Activated CD8-positive, alpha-beta memory T cell treated with anti-CD3 and anti-CD28 coated beads, Interleukin-2, amount 10 ng/mL, durations not matched to agents 7 days and 5 days (primary cell): ENCODE measurements at regions not wholly inside any gene's neighbourhood (a gene's known extent, or its start where the extent isn't known, plus 50 kb on each side); places are given as distances from the start of the nearest gene placed in this dataset.

Source experiments
- ATAC-seq: fragments of 150-1000 bp; cut with Tn5 transposase; one replicate; pipeline ENCODE4 v1.10.0; 2021; ENCODE audit warnings: moderate library complexity
- CTCF ChIA-PET: fragments of 350-600 bp; sonication (Branson Sonifier 250); formaldehyde crosslinking; loops from one replicate; lab custom pipeline; 2021; ENCODE audit warnings: antibody characterized with exemption; lab: Charles Lee
- DNase-seq: peaks from one replicate; pipeline ENCODE4 v3.0.0-alpha.2; 2020
- H3K27ac Mint-ChIP-seq: one replicate; pipeline ENCODE4 v1.8.0; 2021; ENCODE audit warnings: mild to moderate bottlenecking, mixed read lengths
- H3K27me3 Mint-ChIP-seq: one replicate; pipeline ENCODE4 v1.8.0; 2021; ENCODE audit warnings: mixed read lengths
- H3K36me3 Mint-ChIP-seq: one replicate; pipeline ENCODE4 v1.8.0; 2021; ENCODE audit warnings: mild to moderate bottlenecking, mixed read lengths
- H3K4me1 Mint-ChIP-seq: one replicate; pipeline ENCODE4 v1.8.0; 2021; ENCODE audit warnings: mixed read lengths
- H3K4me3 Mint-ChIP-seq: one replicate; pipeline ENCODE4 v1.8.0; 2021; ENCODE audit warnings: mild to moderate bottlenecking, moderate library complexity, mixed read lengths
- H3K9me3 Mint-ChIP-seq: one replicate; pipeline ENCODE4 v1.8.0; 2022; ENCODE audit warnings: low read depth, mixed read lengths

- peaks cover 3% of the 10 kb centered on the region for H3K9me3 Mint-ChIP-seq
- no peak overlapping the region for H3K27ac Mint-ChIP-seq
- no peak for ATAC-seq
- H3K36me3 Mint-ChIP-seq, result no peaks in the 10 kb centered on the region
- H3K4me1 Mint-ChIP-seq, result no peaks in the 10 kb centered on the region
- DNase-seq, result no peak
- CTCF ChIA-PET, result no interaction called here
- no peaks in the 10 kb centered on the region for H3K27me3 Mint-ChIP-seq
- H3K4me3 Mint-ChIP-seq, result no peak overlapping the region
These were observed 370.4 kb upstream of the NBEA start for GRCh38 chr13:34571716-34572115.

- Mint-ChIP-seq H3K4me3 (no peak overlapping the region), H3K9me3 (peaks cover 6% of the 10 kb centered on the region), H3K36me3 (no peaks in the 10 kb centered on the region), H3K27me3 (no peaks in the 10 kb centered on the region), H3K27ac (no peak overlapping the region), H3K4me1 (no peaks in the 10 kb centered on the region)
- DNase-seq (no peak), ATAC-seq (no peak)
- CTCF ChIA-PET, result no interaction called here
These were observed 365.0 kb upstream of the NBEA start for GRCh38 chr13:34577051-34577450.

- no peaks in the 10 kb centered on the region for H3K27me3 Mint-ChIP-seq
- no peaks in the 10 kb centered on the region for H3K4me1 Mint-ChIP-seq
- no peak overlapping the region for H3K27ac Mint-ChIP-seq
- DNase-seq (no peak), ATAC-seq (no peak)
- no peak overlapping the region for H3K4me3 Mint-ChIP-seq
- peaks cover 6% of the 10 kb centered on the region for H3K9me3 Mint-ChIP-seq
- H3K36me3 Mint-ChIP-seq, result no peaks in the 10 kb centered on the region
- CTCF ChIA-PET, result no interaction called here
These were observed 363.6 kb upstream of the NBEA start for GRCh38 chr13:34578471-34578870.

GRCh38 chr13:34578917-34579316 is 363.2 kb upstream of the NBEA start:
- DNase-seq (no peak), ATAC-seq (no peak)
- Mint-ChIP-seq H3K27ac (no peak overlapping the region), H3K9me3 (peaks cover 6% of the 10 kb centered on the region), H3K4me3 (no peak overlapping the region), H3K36me3 (no peaks in the 10 kb centered on the region), H3K27me3 (no peaks in the 10 kb centered on the region), H3K4me1 (no peaks in the 10 kb centered on the region)
- CTCF ChIA-PET, result no interaction called here

- Mint-ChIP-seq H3K4me1 (no peaks in the 10 kb centered on the region), H3K9me3 (peaks cover 5% of the 10 kb centered on the region), H3K4me3 (no peak overlapping the region), H3K27ac (no peak overlapping the region), H3K36me3 (no peaks in the 10 kb centered on the region), H3K27me3 (no peaks in the 10 kb centered on the region)
- ATAC-seq, result no peak
- CTCF ChIA-PET, result no interaction called here
- DNase-seq, result no peak
These were observed 358.9 kb upstream of the NBEA start for GRCh38 chr13:34583181-34583580.

- ATAC-seq, result no peak
- Mint-ChIP-seq H3K9me3 (peaks cover 5% of the 10 kb centered on the region), H3K36me3 (no peaks in the 10 kb centered on the region), H3K27me3 (no peaks in the 10 kb centered on the region), H3K27ac (no peak overlapping the region), H3K4me3 (no peak overlapping the region), H3K4me1 (no peaks in the 10 kb centered on the region)
- no peak for DNase-seq
- CTCF ChIA-PET, result interaction anchor here (0.7 kb wide), 1 partner anchor 597 kb away, joined by 3 read pairs; no protein-coding TSS in a partner anchor
These were observed 354.5 kb upstream of the NBEA start for GRCh38 chr13:34587576-34587975.

GRCh38 chr13:34588362-34588761 is 353.7 kb upstream of the NBEA start:
- H3K36me3 Mint-ChIP-seq, result no peaks in the 10 kb centered on the region
- H3K27ac Mint-ChIP-seq, result no peak overlapping the region
- DNase-seq (no peak), ATAC-seq (no peak)
- H3K4me3 Mint-ChIP-seq, result no peak overlapping the region
- H3K27me3 Mint-ChIP-seq, result no peaks in the 10 kb centered on the region
- no peaks in the 10 kb centered on the region for H3K4me1 Mint-ChIP-seq
- CTCF ChIA-PET, result no interaction called here
- H3K9me3 Mint-ChIP-seq, result peaks cover 5% of the 10 kb centered on the region

- CTCF ChIA-PET, result no interaction called here
- ATAC-seq, result no peak
- H3K27ac Mint-ChIP-seq, result no peak overlapping the region
- DNase-seq, result no peak
- H3K4me3 Mint-ChIP-seq, result no peak overlapping the region
- no peaks in the 10 kb centered on the region for H3K27me3 Mint-ChIP-seq
- peaks cover 7% of the 10 kb centered on the region for H3K9me3 Mint-ChIP-seq
- no peaks in the 10 kb centered on the region for H3K36me3 Mint-ChIP-seq
- H3K4me1 Mint-ChIP-seq, result no peaks in the 10 kb centered on the region
These were observed 352.5 kb upstream of the NBEA start for GRCh38 chr13:34589581-34589980.

- Mint-ChIP-seq H3K36me3 (no peaks in the 10 kb centered on the region), H3K27me3 (no peaks in the 10 kb centered on the region), H3K4me3 (no peak overlapping the region), H3K4me1 (no peaks in the 10 kb centered on the region), H3K9me3 (peaks cover 10% of the 10 kb centered on the region), H3K27ac (no peak overlapping the region)
- CTCF ChIA-PET, result no interaction called here
- ATAC-seq, result no peak
- no peak for DNase-seq
These were observed 350.9 kb upstream of the NBEA start for GRCh38 chr13:34591129-34591528.

GRCh38 chr13:34591900-34592529 is 350.1 kb upstream of the NBEA start:
- Mint-ChIP-seq H3K27me3 (no peaks in the 10 kb centered on the region), H3K4me3 (no peak overlapping the region), H3K36me3 (no peaks in the 10 kb centered on the region), H3K4me1 (no peaks in the 10 kb centered on the region), H3K27ac (no peak overlapping the region), H3K9me3 (peaks cover 7% of the 10 kb centered on the region)
- no peak for ATAC-seq
- CTCF ChIA-PET, result no interaction called here
- DNase-seq, result no peak

- ATAC-seq, result no peak
- no peaks in the 10 kb centered on the region for H3K27me3 Mint-ChIP-seq
- H3K36me3 Mint-ChIP-seq, result no peaks in the 10 kb centered on the region
- H3K27ac Mint-ChIP-seq, result no peak overlapping the region
- H3K4me3 Mint-ChIP-seq, result no peak overlapping the region
- peaks cover 7% of the 10 kb centered on the region for H3K9me3 Mint-ChIP-seq
- no peaks in the 10 kb centered on the region for H3K4me1 Mint-ChIP-seq
- no peak for DNase-seq
- CTCF ChIA-PET, result no interaction called here
These were observed 348.4 kb upstream of the NBEA start for GRCh38 chr13:34593658-34594057.

GRCh38 chr13:34594507-34594906 is 347.6 kb upstream of the NBEA start:
- H3K9me3 Mint-ChIP-seq, result peaks cover 7% of the 10 kb centered on the region
- DNase-seq, result no peak
- H3K36me3 Mint-ChIP-seq, result no peaks in the 10 kb centered on the region
- no peaks in the 10 kb centered on the region for H3K4me1 Mint-ChIP-seq
- no peak overlapping the region for H3K27ac Mint-ChIP-seq
- H3K27me3 Mint-ChIP-seq, result no peaks in the 10 kb centered on the region
- no peak overlapping the region for H3K4me3 Mint-ChIP-seq
- ATAC-seq, result no peak
- CTCF ChIA-PET, result no interaction called here

- CTCF ChIA-PET, result no interaction called here
- no peaks in the 10 kb centered on the region for H3K36me3 Mint-ChIP-seq
- no peak for DNase-seq
- H3K4me3 Mint-ChIP-seq, result no peak overlapping the region
- H3K4me1 Mint-ChIP-seq, result no peaks in the 10 kb centered on the region
- no peak overlapping the region for H3K27ac Mint-ChIP-seq
- ATAC-seq, result no peak
- peaks cover 2% of the 10 kb centered on the region for H3K9me3 Mint-ChIP-seq
- H3K27me3 Mint-ChIP-seq, result no peaks in the 10 kb centered on the region
These were observed 333.7 kb upstream of the NBEA start for GRCh38 chr13:34608331-34608730.

GRCh38 chr13:34611671-34612070 is 330.4 kb upstream of the NBEA start:
- H3K4me1 Mint-ChIP-seq, result no peaks in the 10 kb centered on the region
- DNase-seq (no peak), ATAC-seq (no peak)
- H3K9me3 Mint-ChIP-seq, result peaks cover 2% of the 10 kb centered on the region
- no peak overlapping the region for H3K27ac Mint-ChIP-seq
- H3K27me3 Mint-ChIP-seq, result no peaks in the 10 kb centered on the region
- H3K4me3 Mint-ChIP-seq, result no peak overlapping the region
- CTCF ChIA-PET, result no interaction called here
- H3K36me3 Mint-ChIP-seq, result no peaks in the 10 kb centered on the region
